Neutrophil (primary cell): ENCODE measurements at regions not wholly inside any gene's neighbourhood (a gene's known extent, or its start where the extent isn't known, plus 50 kb on each side); places are given as distances from the start of the nearest gene placed in this dataset.

Experiments used
- H3K27ac ChIP-seq: fragments of 200-600 bp; sonication (generic); 2 replicates; pipeline ENCODE4 v1.5.1; 2016; ENCODE audit warnings: mild to moderate bottlenecking, moderate library complexity
- H3K27me3 ChIP-seq: fragments of 200-600 bp; sonication (generic); 2 replicates; pipeline ENCODE4 v1.6.0; 2016; ENCODE audit warnings: mild to moderate bottlenecking
- H3K36me3 ChIP-seq: fragments of 200-600 bp; sonication (generic); 2 replicates; pipeline ENCODE4 v1.5.1; 2017
- H3K4me1 ChIP-seq, 2 experiments: fragments of 200-600 bp in 1 of 2; sonication (generic) in 1 of 2; 1 replicate in 1 of 2; 2 replicates in 1 of 2; pipeline versions ENCODE4 v1.5.1 to v1.6.1; 2013 to 2016; ENCODE audit warnings: low read depth in 1 of 2, low read length in 1 of 2, mild to moderate bottlenecking in 1 of 2, moderate library complexity in 1 of 2; ENCODE audit not compliant: control insufficient read depth in 1 of 2, insufficient read depth in 1 of 2
- H3K4me3 ChIP-seq, 2 experiments: fragments of 200-600 bp in 1 of 2; sonication (generic) in 1 of 2; 1 replicate in 1 of 2; 2 replicates in 1 of 2; pipeline ENCODE4 v1.5.1; 2013 to 2016; ENCODE audit warnings: low read depth in 1 of 2, low read length in 1 of 2, mild to moderate bottlenecking in 1 of 2, moderate library complexity in 1 of 2
- H3K9me3 ChIP-seq: fragments of 200-600 bp; sonication (generic); 2 replicates; pipeline ENCODE4 v1.5.1; 2016
- CTCF ChIP-seq: fragments of 200-600 bp; sonication (generic); IDR thresholded peaks from 2 replicates; pipeline ENCODE4 v1.5.1; 2016; ENCODE audit warnings: antibody characterized with exemption

GRCh38 chr1:218139761-218140160, 145.3 kb upstream of the RRP15 start:
- no peak overlapping the region for H3K4me3 ChIP-seq
- H3K27me3 ChIP-seq: no peaks in the 10 kb centered on the region
- no peak for TF ChIP-seq CTCF
- H3K9me3 ChIP-seq: no peaks in the 10 kb centered on the region
- H3K36me3 ChIP-seq: no peaks in the 10 kb centered on the region
- no peaks in the 10 kb centered on the region for H3K4me1 ChIP-seq
- H3K27ac ChIP-seq: no peak overlapping the region

GRCh38 chr1:218156595-218156994, 128.5 kb upstream of the RRP15 start:
- Histone ChIP-seq H3K9me3 (no peaks in the 10 kb centered on the region), H3K4me1 (no peaks in the 10 kb centered on the region), H3K27me3 (peaks cover 39% of the 10 kb centered on the region), H3K4me3 (no peak overlapping the region), H3K36me3 (no peaks in the 10 kb centered on the region), H3K27ac (no peak overlapping the region)
- TF ChIP-seq CTCF: no peak

GRCh38 chr1:218163371-218163770, 121.7 kb upstream of the RRP15 start:
- no peak for TF ChIP-seq CTCF
- Histone ChIP-seq H3K27me3 (peaks cover 95% of the 10 kb centered on the region), H3K9me3 (no peaks in the 10 kb centered on the region)

GRCh38 chr1:218164111-218164929, 120.8 kb upstream of the RRP15 start:
- no peak overlapping the region for H3K27ac ChIP-seq
- no peaks in the 10 kb centered on the region for H3K36me3 ChIP-seq
- no peak for TF ChIP-seq CTCF
- H3K9me3 ChIP-seq: no peaks in the 10 kb centered on the region
- peaks cover 0 to 5% of the 10 kb centered on the region in 2 experiments for H3K4me1 ChIP-seq
- no peak overlapping the region for H3K4me3 ChIP-seq
- peaks cover 100% of the 10 kb centered on the region for H3K27me3 ChIP-seq

More at GRCh38 chr1:218163371-218163770, 121.7 kb upstream of the RRP15 start:
- Histone ChIP-seq H3K4me3 (no peak overlapping the region), H3K4me1 (peaks cover 0 to 5% of the 10 kb centered on the region in 2 experiments), H3K36me3 (no peaks in the 10 kb centered on the region), H3K27ac (no peak overlapping the region)

- Histone ChIP-seq H3K27ac (no peak overlapping the region), H3K4me3 (no peak overlapping the region), H3K36me3 (no peaks in the 10 kb centered on the region), H3K9me3 (no peaks in the 10 kb centered on the region), H3K4me1 (peaks cover 0 to 5% of the 10 kb centered on the region in 2 experiments), H3K27me3 (peaks cover 99% of the 10 kb centered on the region)
- TF ChIP-seq CTCF: no peak
Measured at GRCh38 chr1:218164930-218165700, 120.0 kb upstream of the RRP15 start.
